ENCODE measurements at regions not wholly inside any gene's neighbourhood (a gene's known extent, or its start where the extent isn't known, plus 50 kb on each side); places are given as distances from the start of the nearest gene placed in this dataset.
"Not testable (repeated sequence)": the region's sequence is repeated elsewhere in the genome, so short reads cannot be mapped to it uniquely, and the experiment has no call there.

DNA sequence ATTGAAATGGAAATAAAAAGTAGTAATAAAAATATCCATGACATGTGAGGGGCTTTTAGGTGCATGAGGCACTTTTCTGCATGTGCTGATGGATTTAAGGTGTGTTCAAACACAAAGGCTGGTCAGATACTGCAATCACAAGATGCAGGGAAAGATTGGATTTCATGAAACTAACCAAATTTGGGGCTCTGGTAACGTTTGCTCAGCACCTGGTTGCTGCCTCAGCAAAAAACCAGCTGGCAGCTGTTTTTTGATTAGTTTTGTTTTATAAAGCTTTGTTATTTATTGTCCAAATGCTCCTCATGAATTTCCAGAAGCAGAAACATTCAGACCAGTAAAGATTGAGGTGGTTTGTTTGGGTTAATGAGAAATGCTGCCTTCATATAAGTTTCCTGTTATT, 195.7 kb upstream of the NRG3 start:
- DNase-seq: no peak

DNA sequence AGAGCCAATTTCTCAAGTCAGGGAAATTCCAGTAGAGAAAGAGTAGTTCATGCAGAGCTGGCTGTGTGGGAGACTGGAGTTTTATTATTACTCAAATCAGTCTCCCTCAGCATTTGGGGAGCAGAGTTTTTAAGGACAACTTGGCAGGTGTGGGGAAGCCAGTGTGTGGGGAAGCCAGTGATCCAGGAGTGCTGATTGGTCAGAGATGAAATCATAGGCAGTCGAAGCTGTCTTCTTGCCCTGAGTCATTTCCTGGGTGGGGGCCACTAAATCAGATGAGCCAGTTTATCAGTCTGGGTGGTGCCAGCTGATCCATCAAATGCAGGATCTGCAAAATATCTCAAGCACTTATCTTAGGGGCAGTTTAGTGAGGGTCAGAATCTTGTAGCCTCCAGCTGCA, 194.6 kb upstream of the NRG3 start:
- no peak for DNase-seq

DNA sequence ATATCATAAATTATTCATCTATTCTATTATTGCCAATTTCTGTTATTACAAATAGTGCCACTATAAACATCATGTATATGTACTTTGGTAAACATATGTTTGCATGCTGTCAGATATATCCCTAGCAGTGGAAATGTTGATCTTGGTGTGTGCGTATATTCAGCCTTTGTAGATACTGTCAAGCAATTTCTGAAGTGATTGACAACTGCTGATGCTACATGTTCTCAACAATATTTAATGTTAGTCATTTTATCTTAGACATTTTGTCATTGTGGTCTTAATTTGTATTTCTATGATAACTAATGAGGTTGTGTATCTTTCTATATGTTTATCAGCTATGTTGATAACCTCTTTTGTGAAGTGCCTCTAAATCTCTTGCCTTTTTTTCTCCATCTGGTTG, 186.5 kb upstream of the NRG3 start:
- no peak for DNase-seq

DNA sequence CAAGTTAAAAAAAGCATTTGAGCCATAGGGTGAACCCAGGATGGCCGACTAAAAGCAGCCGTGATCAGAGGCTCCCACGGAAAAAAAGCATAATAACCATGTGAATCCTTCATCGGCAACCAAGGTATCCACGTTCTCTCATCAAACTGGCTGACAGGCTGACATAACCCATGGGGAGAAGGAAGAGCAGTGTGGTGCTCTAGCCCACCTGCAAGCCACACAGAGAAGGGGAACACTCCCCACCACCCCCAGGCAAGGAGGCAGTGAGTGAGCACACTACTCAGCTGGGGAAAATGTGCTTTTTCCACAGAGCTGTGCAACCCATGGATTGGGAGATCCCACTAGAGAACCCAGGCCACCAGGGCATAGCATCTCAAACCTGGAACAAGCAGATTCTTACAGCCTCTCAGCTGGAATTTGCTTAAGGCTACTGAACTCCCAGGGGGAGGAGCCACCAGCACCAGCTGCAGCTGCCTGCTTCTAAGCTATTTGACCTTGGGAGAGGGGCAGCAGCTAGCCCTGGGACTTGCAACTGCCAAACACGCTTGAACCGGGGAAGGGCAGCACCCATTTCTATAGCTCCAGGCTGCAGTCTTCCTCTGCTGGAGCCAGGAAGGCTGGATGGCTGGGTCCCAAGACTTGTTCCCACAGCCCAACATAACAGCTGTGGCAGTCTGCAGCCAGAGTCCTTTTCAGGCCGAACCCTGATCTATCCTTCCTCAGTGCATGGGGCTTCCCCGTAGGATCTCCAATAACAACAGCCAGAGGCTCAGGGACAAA, 178.2 kb upstream of the NRG3 start:
- DNase-seq: no peak

DNA sequence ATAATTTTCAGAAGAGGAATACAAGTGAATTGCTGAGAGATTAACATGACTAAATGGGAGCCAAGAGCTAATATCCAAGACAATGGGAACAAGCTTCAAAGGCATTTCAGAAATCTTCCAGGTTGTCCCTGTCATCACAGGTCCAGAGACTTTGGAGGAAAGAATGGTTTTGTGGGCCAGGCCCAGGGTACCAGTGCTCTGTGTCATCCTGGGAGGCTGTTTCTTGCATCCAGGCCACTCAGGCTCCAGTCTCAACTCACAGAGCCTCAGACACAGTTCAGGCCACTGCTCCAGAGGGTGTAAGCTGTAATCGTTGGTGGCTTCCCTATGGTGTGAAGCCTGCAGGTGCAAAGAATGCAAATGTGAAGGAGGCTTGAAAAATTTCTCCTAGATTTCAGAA, 170.4 kb upstream of the NRG3 start:
- no peak for DNase-seq

DNA sequence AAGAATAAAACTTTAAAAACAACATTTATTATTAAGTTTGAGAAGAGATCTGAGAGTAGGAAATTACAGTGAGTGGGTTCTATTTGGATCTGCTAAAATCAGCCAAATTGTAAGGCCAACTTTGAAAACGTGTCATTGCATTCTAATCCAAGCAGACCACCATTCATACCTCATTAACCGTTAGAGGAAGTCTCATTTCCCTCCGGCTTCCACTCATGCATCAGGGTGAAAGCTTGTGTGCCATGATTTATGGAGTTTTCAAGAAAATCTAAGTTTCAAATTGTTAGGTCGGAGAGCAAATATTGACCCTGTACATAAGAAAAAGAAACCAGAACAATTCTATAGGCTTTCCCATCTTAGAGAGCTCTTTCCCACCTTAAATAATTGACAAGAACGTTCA, 166.6 kb upstream of the NRG3 start:
- no peak for DNase-seq

DNA sequence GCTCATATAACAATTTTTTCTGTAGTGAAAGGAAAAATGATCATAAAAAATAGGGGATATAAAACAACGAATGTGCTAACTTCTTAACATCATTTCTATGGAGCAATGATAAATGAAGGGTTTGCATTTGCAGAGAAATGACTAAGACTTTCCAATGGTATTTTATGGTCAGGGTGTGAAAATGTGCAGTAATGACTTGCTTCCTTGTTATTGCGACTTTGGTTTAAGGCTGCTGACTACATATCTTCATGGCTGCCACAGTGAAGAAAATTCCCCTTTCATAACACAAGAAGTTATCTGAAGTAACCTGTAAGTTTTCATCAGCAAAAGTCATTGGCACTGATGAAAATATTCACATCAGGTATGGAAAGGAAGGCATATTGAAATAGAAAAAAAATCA, 166.1 kb upstream of the NRG3 start:
- DNase-seq: no peak

DNA sequence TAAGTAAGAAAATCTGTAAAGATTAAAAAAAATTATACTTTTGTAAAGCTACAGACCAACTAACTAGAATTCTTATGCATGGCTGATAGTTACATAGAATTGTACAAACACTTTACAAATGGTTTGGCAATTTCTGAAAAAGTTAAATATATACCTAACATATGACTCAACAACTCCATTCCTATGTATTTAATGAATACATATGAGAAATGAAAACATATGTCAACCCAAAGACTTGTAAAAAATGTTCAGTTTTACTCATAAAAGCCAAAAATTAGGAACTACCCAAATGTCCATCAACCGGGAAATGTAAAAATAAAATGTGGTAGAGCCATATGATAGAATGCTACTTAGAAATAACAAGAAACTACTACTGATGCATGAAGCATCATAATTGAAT, 152.6 kb upstream of the NRG3 start:
- DNase-seq: no peak

DNA sequence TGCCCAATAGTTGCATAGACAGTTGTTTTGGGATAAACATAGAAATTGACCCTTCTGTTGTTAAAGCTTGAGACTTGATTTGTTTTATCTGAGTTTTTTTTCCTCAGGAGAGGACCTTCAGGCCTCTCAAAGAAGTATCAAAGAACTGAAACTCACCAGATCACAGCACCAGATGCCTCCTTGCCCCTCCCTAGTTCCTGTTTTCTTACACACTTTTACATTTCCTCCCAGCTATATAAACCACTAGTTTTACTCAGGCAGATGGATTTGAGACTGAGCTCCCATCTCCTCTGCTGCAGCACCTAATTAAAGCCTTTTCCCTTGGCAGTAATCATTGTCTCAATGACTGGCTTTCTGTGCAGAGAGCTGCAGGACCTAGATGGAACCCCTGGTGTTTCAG, 150.6 kb upstream of the NRG3 start:
- DNase-seq: no peak

DNA sequence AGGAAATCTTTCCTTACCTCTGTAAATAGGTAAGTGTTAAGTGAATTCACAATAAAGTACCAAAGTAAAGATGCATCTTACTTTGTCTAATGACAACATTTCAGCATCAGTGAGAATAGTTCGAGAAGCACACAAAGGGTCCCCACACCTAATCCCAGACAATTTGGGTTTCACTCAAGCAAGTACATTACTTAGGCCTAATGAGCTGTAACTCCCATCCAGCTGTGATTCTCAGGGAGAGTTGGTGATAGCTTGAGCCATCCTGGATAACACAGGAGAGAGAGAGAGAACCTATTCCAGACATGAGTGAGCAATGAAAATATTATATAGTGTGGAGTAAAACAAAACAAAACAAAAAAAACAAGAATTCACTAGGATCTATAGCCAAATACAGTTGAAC, 149.1 kb upstream of the NRG3 start:
- no peak for DNase-seq

DNA sequence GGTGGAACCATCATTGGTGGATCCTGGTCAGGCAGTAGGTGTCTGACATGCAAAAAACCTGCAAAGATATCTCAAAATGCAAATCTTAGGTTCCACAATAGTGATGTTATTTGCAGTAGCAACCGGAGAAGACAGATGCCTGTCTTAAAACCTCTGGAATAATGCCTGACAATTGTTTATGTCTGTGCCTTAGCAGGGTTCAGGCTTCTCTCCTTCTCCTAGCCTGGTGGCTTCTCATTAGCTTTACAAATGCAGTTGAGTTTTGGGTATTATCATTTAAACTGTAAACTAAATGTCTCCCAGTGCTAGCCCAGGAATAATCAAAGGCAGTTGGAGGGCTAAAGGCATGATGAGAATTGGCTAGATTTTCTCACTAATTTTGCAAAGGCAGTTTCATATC, 146.3 kb upstream of the NRG3 start:
- no peak for DNase-seq

DNA sequence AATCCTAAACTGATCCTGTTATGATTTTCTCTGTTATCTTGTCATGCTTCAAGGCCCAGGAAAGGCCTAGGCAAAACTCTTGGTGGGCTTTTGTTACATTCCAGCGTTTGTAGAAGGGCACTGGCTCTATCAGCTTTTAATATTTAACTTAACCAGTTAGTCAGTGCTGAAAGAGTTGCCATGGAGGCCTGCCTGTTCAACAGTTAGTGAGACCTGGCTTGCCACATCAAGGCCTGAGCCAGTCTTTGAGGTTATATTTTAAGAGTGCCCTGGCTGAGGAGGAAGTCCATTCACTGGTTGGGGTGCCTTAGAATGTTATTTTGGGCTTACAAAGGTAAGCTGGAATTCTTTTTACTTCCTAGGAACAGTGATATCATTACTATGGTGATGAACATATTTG, 144.1 kb upstream of the NRG3 start:
- no peak for DNase-seq

DNA sequence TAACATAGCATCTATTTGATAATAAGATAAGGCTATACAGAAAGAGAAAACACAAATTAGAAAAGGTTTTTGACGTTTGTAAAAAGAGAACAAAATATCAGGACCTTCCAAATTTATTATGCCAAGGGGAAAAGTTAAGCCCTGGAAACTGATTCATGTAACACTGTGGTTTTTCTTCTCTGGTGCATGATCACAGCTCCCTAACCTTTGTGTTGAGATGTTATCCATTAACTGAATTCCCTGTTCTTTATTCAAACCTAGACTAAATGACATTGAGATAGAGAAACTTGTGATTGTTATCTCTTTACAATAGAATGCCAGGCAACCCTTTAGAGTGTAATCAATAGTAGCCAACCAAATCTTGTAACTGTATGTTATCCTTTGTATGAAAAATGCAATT, 141.5 kb upstream of the NRG3 start:
- no peak for DNase-seq

DNA sequence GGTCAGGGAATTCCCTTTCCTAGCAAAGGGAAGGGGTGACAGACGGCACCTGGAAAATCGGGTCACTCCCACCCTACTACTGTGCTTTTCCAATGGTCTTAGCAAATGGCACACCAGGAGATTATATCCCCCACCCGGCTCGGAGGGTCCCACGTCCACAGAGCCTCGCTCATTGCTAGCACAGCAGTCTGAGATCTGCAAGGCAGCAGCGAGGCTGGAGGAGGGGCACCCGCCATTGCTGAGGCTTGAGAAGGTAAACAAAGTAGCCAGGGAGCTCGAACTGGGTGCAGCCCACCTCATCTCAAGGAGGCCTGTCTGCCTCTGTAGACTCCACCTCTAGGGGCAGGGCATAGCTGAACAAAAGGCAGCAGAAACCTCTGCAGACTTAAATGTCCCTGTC, 139.8 kb upstream of the NRG3 start:
- DNase-seq: not testable (repeated sequence)

DNA sequence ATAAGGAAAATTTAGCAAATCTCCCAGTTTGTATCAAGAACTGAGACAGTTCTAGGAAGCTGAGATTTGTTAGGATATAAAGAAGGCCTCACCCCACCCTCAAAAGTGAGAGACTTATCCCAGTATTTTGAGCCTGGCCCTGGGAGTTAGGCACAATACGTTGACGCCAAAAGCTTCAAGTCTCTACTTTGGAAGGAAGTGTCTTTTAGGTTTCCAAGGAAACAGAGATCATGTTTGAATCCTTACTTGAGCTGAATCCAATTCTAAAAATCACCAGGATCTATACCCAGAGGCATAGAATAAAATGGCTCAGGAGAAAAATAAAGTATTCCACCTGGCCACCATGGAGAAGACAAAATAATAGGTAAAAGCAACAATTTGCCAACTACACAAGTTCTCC, 115.9 kb upstream of the NRG3 start:
- no peak for DNase-seq

DNA sequence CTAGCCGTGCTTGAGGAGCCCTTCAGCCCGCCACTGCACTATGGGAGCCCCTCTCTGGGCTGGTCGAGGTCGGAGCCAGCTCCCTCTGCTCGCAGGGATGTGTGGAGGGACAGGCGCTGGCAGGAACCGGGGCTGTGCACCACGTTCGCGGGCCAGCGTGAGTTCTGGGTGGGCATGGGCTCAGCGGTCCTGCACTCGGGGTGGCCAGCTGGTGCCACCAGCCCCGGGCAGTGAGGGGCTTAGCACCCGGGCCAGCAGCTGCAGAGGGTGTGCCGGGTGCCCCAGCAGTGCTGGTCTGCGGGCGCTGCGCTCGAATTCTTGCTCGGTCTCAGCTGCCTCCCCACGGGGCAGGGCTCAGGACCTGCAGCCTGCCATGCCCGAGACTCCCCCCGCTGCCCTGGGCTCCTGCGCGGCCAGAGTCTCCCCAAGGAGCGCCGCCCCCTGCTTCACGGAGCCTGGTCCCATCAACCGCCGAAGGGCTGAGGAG, 90.8 kb upstream of the NRG3 start:
- DNase-seq: no peak

DNA sequence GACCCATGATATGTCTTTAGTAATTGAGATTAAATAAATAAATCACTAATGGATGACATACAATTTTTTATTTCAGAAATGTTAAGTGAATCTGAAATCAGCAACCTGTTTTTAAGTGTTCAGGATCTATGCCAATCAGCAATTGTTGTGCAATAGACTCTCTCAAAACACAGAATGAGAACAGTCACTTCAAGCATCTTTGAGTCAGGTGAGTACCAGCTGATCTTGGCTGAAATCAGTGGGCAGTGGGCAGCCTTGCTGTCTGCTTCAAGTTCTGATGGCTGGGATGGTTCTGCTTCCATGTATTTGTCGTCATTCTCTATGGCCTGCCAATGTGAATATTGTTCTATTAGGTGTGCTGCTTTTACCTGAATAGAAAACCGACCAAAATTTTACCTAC, 82.3 kb upstream of the NRG3 start:
- DNase-seq: no peak

DNA sequence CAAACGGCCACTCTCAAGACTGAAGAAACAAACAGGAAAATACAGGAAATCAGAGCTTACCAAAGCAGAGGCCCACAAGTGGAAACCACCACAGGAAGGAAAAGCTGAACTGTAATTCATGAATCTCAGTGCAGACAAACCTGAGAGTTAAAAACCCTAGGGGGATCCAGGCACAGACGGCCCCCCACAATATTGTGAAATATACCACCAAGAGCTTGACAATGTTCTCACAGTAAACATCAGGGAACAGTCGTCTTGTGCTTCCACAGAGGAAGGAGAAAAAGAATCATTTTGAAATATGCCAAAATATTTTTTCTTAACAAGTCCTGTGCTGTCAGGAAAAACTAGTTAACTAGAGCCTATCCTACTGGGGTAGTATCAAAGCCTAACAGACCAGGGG, 68.2 kb upstream of the NRG3 start:
- no peak for DNase-seq

DNA sequence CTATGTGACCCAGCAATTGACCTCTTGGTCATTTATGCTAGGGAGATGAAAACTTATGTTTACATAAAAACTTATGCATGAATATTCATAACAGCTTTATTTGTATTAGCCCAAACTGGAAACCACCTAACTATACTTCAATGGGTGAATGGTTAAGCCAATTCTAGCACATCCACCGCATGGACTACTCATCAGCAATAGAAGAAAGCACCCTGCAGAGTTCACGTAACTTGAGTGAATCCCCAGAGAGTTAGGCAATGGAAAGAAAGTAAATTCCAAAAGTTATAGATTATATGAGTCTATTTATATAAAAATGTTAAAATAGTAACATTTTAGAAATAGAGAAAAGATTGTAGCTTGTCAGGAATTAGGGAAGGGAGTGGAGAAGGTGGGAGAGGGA, 60.2 kb upstream of the NRG3 start:
- DNase-seq: no peak

DNA sequence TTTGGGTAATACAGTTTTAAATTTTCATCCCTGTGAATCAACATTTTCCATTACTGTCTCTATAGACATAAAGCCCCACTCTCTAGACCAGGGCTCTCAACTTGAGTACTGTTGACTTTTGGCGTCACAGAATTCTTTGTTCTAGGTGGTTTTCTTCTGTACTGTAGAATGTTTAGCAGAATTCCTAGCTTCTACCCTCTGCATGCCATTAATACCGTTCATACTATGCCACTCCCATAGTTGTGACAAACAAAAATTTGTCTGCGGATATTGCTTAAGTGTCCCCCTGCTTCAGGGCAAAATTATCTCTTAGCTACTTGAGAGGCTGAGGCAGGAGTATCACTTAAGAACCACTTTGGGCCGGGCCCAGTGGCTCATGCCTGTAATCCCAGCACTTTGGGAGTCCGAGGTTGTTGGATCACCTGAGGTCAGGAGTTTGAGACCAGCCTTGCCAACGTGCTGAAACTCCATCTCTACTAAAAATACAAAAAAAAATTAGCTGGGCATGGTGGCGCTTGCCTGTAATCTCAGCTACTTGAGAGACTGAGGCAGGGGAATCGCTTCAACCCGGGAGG, 57.3 kb upstream of the NRG3 start:
- no peak for DNase-seq

DNA sequence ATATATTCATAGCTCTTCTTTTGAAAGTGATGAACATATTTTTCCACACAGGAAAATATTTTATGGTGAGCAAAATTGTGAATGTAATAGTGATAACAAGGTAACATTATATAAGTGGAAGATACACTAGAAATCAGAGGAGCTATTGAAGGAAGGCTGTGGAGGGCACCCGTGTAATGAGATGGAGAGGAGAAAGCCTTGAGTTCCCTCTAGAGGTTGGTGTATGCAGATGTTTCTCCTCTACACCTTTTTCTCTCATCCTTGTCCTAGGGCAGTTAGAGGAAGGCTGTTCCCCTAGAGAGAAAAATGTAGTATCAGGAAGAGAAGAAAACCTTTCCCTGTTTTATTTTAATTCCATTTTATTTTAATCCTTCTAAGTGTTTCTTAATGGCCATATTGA, 54.6 kb upstream of the NRG3 start:
- no peak for DNase-seq

Data from KG1 (cell line).